IPS-11a (cell line): ENCODE measurements at regions not wholly inside any gene's neighbourhood (a gene's known extent, or its start where the extent isn't known, plus 50 kb on each side); places are given as distances from the start of the nearest gene placed in this dataset.
"Not testable (repeated sequence)": the region's sequence is repeated elsewhere in the genome, so short reads cannot be mapped to it uniquely, and the experiment has no call there.

Experiments used
- H3K4me3 ChIP-seq: one replicate; pipeline ENCODE4 v1.5.1; 2013; ENCODE audit warnings: low read depth, low read length, control low read depth

GRCh38 chr9:94188246-94188645 lies 70.9 kb upstream of the ZNF169 start:
- H3K4me3 ChIP-seq, result no peak overlapping the region

DNA sequence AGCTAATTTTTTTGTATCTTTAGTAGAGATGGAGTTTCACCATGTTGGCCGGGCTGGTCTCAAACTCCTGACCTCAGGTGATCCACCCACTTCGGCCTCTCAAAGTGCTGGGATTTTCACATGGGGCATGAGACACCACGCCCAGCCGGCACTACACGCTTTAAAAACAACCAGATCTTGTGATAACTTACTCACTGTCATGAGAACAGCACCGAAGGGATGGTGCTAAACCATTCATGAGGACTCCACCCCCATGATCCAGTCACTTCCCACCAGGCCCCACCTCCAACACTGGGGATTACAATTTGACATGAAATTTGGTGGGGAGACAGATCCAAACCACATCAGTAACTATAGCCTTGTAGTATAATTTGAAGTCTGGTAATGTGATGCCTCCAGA lies 67.4 kb upstream of the ZNF169 start:
- not testable (repeated sequence) for H3K4me3 ChIP-seq

- no peak overlapping the region for H3K4me3 ChIP-seq
These were observed 60.7 kb upstream of the ZNF169 start for GRCh38 chr9:94198414-94198813.

DNA sequence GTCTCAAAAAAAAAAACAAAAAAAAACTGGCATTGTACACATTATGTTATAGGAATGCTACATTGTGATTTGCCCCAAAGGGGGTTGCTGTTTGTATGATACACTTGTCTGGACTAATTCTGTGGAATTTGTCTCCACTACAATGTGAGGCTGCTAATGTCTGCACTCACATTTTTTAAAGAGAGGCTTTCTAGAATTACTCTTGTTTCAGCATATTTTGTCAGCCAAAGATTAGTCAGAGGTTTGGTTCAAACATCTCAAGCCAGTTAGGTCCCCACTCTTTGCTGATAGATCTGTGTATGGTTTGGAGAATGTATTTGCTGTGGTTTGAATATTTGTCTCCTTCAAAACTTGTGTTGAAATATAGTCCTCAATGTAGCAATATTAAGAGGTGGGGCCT lies 59.3 kb upstream of the ZNF169 start:
- H3K4me3 ChIP-seq, result no peak overlapping the region

DNA sequence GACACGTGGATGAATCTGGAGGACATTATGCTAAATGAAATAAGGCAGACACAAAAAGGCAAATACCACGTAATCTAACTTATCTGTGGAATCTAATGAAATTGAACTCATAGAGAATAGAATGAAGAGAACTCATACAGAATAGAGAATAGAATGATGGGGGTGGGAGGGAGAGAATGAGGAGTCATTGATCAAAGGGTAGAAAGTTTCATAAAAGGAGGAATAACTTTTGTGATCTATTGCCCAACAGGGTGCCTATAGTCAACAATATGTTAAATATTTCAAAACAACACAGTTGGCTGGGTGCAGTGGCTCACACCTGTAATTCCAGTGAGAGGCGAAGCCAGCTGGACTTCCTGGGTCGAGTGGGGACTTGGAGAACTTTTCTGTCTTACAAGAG lies 54.9 kb upstream of the ZNF169 start:
- no peak overlapping the region for H3K4me3 ChIP-seq

DNA sequence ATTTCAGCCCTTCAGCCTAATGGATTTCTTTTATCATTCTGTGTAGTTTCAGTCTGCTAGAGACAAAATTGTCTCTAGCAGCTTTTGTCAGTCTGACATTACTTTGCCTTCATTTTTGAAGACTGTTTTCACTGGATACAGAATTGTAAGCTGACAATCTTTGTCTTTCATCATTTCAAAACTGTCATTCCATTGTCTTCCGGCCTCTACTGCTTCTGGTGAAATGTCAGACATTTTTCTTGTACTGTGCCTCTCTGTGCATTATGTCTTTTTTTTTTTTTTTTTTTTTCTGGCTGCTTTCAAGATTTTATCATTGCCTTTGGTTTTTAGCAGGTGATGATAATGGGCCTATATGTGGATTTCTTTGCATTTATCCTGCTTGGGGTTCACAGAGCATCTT lies 51.3 kb upstream of the ZNF169 start:
- no peak overlapping the region for H3K4me3 ChIP-seq
